GM18907 (cell line): ENCODE measurements at regions not wholly inside any gene's neighbourhood (a gene's known extent, or its start where the extent isn't known, plus 50 kb on each side); places are given as distances from the start of the nearest gene placed in this dataset.

Source experiments
- ATAC-seq: cut with Tn5 transposase; IDR thresholded peaks from one replicate; pipeline ENCODE4 v1.9.1; 2021; ENCODE audit warnings: mild to moderate bottlenecking, moderate library complexity; ENCODE audit not compliant: unreplicated experiment

DNA sequence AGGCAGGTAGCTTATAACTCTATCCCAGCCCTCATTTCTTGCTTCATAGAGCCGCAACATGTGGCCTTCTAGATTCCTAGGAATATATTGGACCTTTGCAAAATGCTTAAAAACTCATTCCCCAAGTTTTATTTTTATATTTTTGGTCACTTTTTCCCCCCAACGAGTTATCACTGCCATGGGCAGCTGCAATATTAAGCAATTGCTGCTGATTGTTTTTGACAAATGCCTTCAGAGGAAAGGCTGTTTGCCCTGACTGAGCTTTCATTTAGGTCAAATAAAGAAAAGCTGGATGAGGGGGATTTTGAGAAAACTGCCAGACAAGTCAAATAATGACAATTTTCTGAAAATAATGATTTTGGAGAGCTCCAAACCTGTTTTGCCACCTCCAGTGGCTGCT is 976.9 kb upstream of the MBL2 start:
- ATAC-seq: no peak

GRCh38 chr10:53748319-53748718 is 975.7 kb upstream of the MBL2 start:
- ATAC-seq: no peak

DNA sequence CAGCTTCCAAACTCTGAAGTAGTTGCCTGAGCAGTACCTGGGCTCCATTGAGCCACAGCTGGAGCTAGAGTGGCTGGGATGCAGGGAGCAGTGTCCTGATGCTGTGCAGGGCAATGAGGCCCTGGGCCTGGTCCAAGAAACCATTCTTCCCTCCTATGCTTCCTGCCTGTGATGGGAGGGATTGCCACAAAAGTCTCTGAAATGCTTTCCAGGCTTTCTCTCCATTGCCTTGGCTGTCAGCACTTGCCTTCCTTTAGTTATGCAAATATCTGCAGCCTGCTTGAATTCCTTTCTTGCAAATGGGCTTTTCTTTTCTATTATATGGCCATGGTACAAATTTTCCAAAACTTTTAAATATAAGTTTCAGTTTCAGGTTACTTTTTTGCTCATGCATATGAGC is 972.2 kb upstream of the MBL2 start:
- ATAC-seq: no peak

GRCh38 chr10:53744176-53744575 is 971.6 kb upstream of the MBL2 start:
- no peak for ATAC-seq

- ATAC-seq: no peak
Measured at GRCh38 chr10:53737132-53737531, 964.5 kb upstream of the MBL2 start.

DNA sequence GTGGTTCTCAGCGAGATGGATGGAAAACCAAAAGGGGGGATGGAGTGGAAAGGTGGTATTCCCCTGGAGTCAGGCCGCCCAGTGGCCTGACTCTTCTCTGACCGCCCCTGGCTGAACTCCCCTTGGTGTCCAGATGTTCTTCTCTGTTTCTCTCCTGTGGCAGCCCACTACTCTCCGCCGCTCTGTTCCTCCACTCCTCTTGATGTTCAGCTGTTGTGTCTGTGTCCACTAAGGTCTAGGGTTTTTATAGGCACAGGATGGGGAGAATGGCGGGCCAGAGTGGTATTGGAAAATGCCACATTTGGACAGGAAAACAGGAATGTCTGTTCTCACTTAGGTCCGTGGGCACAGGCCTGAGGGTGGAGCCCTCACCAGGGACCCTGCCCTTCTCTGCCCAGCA is 954.3 kb upstream of the MBL2 start:
- no peak for ATAC-seq

DNA sequence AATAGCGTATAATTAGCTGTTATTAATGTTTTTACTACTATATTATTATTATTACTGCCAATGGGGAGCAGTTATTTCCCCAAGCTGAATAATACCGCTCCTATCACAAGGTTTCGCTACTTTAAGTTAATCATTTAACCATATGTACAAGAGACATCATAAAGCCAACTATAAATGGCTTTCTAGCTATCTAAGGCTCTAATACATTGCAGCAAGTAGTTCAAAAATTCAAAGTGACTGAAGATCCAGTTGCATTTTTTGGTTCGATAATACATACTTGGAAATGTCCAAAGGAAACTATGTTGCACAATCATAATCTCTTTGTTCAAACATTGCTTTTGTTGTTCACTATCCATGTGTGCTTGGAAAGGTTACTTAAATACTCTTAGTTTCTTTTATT is 952.0 kb upstream of the MBL2 start:
- ATAC-seq: no peak

- no peak for ATAC-seq
Measured at GRCh38 chr10:53719658-53720057, 947.1 kb upstream of the MBL2 start.

DNA sequence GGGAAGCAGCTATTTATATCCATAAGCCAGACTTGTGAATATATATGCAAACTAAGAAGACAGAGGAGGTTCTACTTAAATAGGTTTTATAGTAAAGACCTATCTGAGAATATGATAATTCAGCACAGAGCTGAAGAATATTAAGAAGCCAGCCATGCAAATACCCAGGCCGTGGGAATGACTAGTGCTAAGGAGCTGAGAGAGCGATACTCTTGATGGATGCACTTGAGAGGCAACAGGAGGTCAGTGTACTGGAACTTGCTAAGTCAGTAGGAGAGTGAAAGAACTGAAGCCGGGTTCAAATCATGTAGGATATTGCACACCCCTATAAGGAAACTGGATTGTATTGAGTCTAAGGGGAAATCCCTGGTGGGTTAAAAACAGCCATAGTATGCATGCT is 943.6 kb upstream of the MBL2 start:
- ATAC-seq: no peak

GRCh38 chr10:53713431-53713830 is 940.8 kb upstream of the MBL2 start:
- no peak for ATAC-seq

DNA sequence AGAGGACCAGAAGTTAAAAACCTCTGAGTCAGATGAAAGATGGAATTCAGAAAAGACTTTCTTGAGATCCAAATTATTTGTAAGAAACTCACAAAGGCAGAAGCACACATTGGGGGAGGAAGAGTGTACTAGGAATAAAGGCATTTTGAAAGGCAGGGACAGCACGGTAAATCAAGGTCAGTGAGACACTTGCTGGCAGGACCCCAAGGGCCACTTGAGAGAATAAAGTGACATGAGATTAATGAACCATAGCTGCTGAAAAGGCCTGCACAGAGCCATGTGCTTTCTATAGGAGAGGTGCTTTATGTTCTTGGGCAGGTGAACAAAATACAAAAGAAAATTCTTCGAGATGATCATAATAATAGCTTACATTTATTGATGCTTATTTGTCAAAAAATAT is 929.9 kb upstream of the MBL2 start:
- no peak for ATAC-seq

DNA sequence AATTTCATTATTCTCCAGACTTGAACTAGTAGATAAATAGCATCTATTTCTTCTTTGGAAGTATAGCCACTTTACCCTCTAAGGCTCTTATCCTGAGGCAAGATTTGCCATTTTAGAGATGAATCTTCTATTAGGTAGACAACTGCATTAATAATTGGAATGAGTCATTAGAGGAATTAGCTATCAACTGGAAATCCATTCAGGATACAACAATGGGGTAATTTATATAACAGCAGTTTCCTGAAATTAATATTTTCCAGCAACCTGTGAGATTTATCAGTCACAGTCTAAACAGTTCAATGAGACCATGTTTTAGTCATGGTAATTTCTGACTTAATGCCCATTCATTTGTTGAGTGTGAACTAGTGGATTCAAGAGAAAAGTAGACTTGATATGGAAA is 928.6 kb upstream of the MBL2 start:
- ATAC-seq: no peak

DNA sequence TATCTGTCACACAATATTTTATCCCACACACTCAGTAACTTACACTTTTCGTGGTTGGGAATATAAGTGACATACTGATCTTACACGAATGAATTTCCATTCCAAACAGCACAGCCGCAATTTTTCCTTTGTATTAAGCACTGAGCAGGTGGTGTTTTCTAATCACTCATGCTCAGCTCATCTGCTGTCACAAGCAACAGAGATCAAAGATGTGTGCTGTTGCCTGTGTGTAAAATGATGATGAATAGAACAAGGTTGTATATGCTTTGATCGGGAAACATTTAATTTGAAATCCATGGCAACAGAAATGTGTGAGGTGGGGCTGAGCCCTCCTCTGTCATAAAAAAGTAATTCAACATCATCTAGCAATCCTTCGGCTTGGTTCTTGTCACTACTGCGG is 927.7 kb upstream of the MBL2 start:
- no peak for ATAC-seq

DNA sequence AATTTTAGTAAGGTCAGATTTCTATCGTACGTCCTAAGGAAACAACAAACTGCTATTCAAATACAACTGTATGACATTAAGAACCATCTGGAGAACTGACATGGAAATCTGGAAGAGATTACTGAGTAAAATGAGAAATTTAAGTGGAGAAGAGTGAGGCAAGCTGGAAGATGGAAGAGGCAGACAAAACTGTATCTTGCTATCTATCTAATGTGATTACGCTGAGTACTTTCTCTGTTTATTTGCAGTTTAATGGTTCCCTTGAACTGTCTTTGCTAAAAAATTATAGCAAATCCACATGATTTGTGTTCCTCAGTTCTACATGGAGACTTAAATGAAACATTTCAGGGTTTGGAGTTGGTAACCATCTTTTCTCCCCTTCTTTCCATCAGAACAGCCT is 927.1 kb upstream of the MBL2 start:
- ATAC-seq: no peak

DNA sequence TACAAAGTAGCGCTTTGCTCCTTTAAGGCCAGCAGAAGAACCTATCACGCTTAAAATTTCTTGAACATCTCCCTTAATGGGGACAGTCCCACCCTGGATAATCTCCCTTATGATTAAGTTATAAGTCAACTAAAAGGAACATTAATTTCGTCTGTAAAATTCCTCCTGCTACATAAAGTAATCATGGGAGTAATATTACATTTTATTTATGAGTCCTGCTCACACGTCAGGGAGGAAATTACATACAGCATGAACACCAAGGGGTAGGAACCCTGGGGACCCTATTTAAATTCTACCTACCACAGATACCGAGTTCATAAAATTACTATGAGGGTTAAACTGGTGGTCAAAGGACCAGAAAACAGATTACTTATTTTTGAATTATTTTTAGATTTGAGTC is 926.6 kb upstream of the MBL2 start:
- no peak for ATAC-seq

DNA sequence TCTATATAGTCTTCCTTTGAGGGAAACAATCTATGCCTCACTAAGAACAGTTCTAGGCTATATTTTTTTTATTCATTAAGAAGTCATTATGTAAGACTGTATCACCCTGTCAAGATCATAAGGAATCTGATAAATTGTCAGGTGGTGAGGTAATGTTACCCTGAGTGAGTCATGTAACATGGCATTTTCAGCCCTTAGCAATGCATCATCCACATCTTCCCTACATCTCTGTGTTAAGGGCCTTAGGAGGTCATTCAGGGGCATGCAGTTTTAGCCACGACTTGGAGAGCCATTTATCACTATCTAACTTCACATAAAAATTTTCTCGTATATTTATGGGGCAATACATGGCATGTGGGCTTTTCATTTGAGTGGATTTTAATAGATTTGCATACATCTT is 924.5 kb upstream of the MBL2 start:
- no peak for ATAC-seq

DNA sequence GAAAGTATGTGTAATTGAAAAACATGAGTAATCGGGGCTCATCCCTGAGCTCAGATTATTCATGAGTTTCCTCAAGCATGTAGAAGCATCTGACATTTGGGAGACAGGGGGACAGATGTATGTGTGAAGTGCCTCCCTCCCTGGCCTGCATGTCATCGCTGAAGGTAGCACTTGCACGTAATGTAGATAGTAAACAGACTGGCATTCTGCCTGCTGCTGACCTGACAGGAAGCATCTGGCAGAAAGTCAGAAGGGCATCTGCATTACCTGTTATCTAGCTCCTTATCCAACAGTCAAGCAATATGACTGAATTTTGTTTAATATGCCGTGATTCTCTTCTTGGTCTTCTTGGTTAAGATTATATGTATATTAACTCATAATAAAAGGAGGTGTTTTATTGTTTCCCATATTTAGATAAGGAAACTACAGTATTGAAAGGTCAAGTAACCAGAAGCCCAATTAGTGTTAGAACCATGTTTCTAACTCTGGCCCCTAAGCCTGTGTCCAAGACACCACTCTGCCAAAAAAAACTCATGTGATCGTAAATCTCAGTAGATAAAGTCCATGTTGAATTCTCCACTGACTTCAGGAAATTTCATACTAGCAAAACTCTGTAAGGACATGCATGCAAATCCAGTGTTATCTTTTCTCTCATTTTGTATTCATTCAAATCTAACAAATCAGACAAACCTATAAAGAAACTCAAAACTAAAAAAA is 918.1 kb upstream of the MBL2 start:
- ATAC-seq: no peak

- ATAC-seq: no peak
Measured at GRCh38 chr10:53687800-53688199, 915.2 kb upstream of the MBL2 start.

DNA sequence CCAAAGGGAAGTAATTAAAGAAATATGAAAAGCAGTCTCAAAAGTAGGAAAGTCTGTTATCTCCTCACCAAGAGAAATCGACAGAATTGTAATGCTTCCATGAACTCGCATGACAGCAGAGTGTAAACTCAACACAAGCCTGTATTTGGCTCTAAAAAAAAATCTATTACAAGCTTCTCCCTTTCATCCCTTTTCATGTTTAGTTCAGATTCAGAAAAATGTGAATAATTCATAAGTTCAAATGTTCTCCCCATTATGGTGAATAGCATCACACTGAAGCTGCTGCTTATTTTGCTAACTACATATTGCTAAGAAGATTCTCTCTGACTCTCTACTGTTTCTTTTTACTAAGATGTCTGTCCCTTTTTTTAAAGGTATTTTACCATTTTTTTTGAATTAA is 910.3 kb upstream of the MBL2 start:
- ATAC-seq: no peak

GRCh38 chr10:53682458-53682857 is 909.9 kb upstream of the MBL2 start:
- no peak for ATAC-seq

DNA sequence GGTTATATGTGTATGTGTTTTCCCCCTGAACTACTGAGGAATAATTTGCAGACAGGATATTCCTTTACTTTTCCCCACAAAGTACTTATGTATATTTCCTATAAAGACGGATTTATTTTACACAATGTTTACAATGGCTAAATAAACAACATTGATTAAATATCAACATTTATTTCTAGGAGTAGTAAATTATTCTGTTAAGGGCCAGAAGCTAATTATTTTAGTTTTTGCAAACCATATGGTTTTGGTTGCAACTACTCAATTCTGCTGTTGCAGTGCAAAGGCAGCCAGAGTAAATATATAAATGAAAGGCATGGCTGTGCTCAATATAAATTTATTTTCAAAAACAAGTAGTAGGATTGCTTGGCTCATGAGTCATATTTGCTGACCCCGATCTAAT is 907.1 kb upstream of the MBL2 start:
- no peak for ATAC-seq

DNA sequence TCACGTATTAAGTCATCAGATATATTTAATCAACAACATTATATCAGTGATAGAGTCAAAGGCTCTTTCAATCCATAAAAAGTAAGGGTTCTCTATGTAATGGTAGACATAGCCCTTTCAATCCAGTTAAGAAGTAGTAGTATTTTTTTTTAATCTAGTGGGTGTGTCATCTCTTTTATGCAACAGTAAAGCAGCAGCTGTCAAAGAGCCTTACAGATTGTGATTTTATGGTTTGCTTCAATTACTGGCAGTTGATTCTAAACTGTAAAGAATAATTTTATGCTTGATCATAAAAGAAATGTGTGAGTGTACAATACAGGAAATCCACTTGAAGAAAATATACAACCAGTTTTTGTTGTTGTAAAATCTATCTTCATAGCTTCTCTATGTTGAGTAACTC is 902.6 kb upstream of the MBL2 start:
- ATAC-seq: no peak

- ATAC-seq: no peak
Measured at GRCh38 chr10:53667063-53667462, 894.5 kb upstream of the MBL2 start.
